PFSK-1 (cell line): ENCODE measurements at regions not wholly inside any gene's neighbourhood (a gene's known extent, or its start where the extent isn't known, plus 50 kb on each side); places are given as distances from the start of the nearest gene placed in this dataset.

ENCODE experiments used
- POLR2AphosphoS5 ChIP-seq: IDR thresholded peaks from 2 replicates; pipeline ENCODE4 v1.6.1; 2012; ENCODE audit warnings: low read depth, mild to moderate bottlenecking, control low read depth, low read length, moderate library complexity
- TF ChIP-seq, protein P1 (sequence below), 2 experiments: IDR thresholded peaks; 2 replicates each; pipeline versions ENCODE4 v1.6.1 to v1.8.0; 2011 to 2012; ENCODE audit warnings: low read depth in 2 of 2, low read length in 2 of 2, control low read depth in 1 of 2, inconsistent platforms in 1 of 2, mild to moderate bottlenecking in 1 of 2, moderate library complexity in 1 of 2; ENCODE audit not compliant: insufficient read depth in 1 of 2

DNA sequence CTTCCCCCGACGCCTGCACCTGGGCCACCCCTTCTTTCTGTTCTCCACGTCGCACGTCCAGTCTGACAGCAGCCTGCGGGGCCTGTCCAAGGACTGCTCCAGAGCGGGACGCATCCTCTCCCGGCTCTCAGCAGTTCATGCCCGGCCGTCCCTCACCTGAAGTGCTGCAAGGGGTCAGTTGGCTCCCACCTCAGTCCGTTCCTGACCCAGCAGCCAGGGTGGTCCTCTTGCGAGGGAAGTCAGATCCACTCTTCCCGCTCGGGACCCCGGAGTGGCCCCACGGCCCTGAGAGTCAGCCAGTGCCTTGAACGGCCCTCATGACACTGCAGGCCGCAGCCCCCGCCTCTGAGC is 249.7 kb upstream of the IRX4 start:
- TF ChIP-seq POLR2AphosphoS5, result no peak
- TF ChIP-seq, protein P1, sequence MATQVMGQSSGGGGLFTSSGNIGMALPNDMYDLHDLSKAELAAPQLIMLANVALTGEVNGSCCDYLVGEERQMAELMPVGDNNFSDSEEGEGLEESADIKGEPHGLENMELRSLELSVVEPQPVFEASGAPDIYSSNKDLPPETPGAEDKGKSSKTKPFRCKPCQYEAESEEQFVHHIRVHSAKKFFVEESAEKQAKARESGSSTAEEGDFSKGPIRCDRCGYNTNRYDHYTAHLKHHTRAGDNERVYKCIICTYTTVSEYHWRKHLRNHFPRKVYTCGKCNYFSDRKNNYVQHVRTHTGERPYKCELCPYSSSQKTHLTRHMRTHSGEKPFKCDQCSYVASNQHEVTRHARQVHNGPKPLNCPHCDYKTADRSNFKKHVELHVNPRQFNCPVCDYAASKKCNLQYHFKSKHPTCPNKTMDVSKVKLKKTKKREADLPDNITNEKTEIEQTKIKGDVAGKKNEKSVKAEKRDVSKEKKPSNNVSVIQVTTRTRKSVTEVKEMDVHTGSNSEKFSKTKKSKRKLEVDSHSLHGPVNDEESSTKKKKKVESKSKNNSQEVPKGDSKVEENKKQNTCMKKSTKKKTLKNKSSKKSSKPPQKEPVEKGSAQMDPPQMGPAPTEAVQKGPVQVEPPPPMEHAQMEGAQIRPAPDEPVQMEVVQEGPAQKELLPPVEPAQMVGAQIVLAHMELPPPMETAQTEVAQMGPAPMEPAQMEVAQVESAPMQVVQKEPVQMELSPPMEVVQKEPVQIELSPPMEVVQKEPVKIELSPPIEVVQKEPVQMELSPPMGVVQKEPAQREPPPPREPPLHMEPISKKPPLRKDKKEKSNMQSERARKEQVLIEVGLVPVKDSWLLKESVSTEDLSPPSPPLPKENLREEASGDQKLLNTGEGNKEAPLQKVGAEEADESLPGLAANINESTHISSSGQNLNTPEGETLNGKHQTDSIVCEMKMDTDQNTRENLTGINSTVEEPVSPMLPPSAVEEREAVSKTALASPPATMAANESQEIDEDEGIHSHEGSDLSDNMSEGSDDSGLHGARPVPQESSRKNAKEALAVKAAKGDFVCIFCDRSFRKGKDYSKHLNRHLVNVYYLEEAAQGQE (IDR thresholded peaks at IDR 0.05; ENCODE audit: insufficient read depth in 1 of 2, low read depth in 2 of 2, low read length in 2 of 2), result no peak
